SK-N-SH (cell line): ENCODE measurements at regions not wholly inside any gene's neighbourhood (a gene's known extent, or its start where the extent isn't known, plus 50 kb on each side); places are given as distances from the start of the nearest gene placed in this dataset.

ENCODE experiments used
- CTCF ChIA-PET: fragments of 300-600, 350-600 bp; formaldehyde crosslinking; extraction: SDS; loops from one replicate; lab custom pipeline; 2021; lab: Yijun Ruan, JAX
- POLR2A ChIA-PET: fragments of 350-600 bp; sonication (Branson Sonifier 250); formaldehyde crosslinking; extraction: SDS; loops from one replicate; lab custom pipeline; 2020; ENCODE audit warnings: antibody characterized with exemption, inconsistent platforms; lab: Yijun Ruan, JAX
- DNase-seq: peaks from one replicate; pipeline ENCODE4 v3.0.0; 2012
- H2AFZ ChIP-seq: fragments of 200-600 bp; sonication (generic); 2 replicates; pipeline ENCODE4 v1.8.1; 2016; ENCODE audit warnings: antibody characterized with exemption, mild to moderate bottlenecking, low read depth
- H3F3A ChIP-seq: fragments of 200-600 bp; sonication (generic); replicated peaks from 2 replicates; pipeline ENCODE3; 2016; ENCODE audit warnings: antibody characterized with exemption, mild to moderate bottlenecking; ENCODE audit not compliant: insufficient read depth
- H3K27ac ChIP-seq, 2 experiments: fragments of 200-500 bp in 1 of 2; fragments of 200-600 bp in 1 of 2; sonication (Bioruptor generic) in 1 of 2; sonication (generic), shearing (Covaris generic) in 1 of 2; 2 replicates each; pipeline versions ENCODE4 v1.5.1 to v1.6.1; 2014 to 2016; ENCODE audit warnings: low read depth in 2 of 2, inconsistent platforms in 1 of 2, low read length in 1 of 2, mild to moderate bottlenecking in 1 of 2, mixed read lengths in 1 of 2
- H3K27me3 ChIP-seq: fragments of 200-600 bp; sonication (generic), shearing (Covaris generic); 2 replicates; pipeline ENCODE4 v1.6.1; 2016; ENCODE audit warnings: mixed run types; ENCODE audit not compliant: insufficient read depth
- H3K36me3 ChIP-seq, 2 experiments: fragments of 200-500 bp in 1 of 2; fragments of 200-600 bp in 1 of 2; sonication (Bioruptor generic) in 1 of 2; sonication (generic) in 1 of 2; replicated peaks in 1 of 2; 2 replicates each; pipeline versions ENCODE3 to v1.5.1; 2014 to 2016; ENCODE audit warnings: low read length in 1 of 2, mild to moderate bottlenecking in 1 of 2; ENCODE audit not compliant: insufficient read depth in 2 of 2, control insufficient read depth in 1 of 2
- H3K4me1 ChIP-seq, 2 experiments: fragments of 200-500 bp in 1 of 2; fragments of 200-600 bp in 1 of 2; sonication (Bioruptor generic) in 1 of 2; sonication (generic), shearing (Covaris generic) in 1 of 2; 2 replicates each; pipeline versions ENCODE4 v1.5.1 to v1.6.1; 2014 to 2016; ENCODE audit warnings: low read depth in 1 of 2, low read length in 1 of 2, mixed run types in 1 of 2; ENCODE audit not compliant: insufficient read depth in 2 of 2, control insufficient read depth in 1 of 2
- H3K4me2 ChIP-seq: fragments of 200-600 bp; sonication (generic), shearing (Covaris generic); 2 replicates; pipeline ENCODE4 v1.6.1; 2017; ENCODE audit warnings: mixed run types
- H3K4me3 ChIP-seq, 2 experiments: fragments of 200-500 bp in 1 of 2; fragments of 200-600 bp in 1 of 2; sonication (Bioruptor generic) in 1 of 2; sonication (generic), shearing (Covaris generic) in 1 of 2; 2 replicates each; pipeline versions ENCODE4 v1.5.1 to v1.8.1; 2014 to 2016; ENCODE audit warnings: low read depth in 2 of 2, inconsistent platforms in 1 of 2, low read length in 1 of 2, mild to moderate bottlenecking in 1 of 2, mixed read lengths in 1 of 2, moderate library complexity in 1 of 2
- H3K79me2 ChIP-seq: fragments of 200-600 bp; sonication (generic); 2 replicates; pipeline ENCODE4 v1.8.1; 2017; ENCODE audit warnings: mild to moderate bottlenecking; ENCODE audit not compliant: insufficient read depth
- H3K9ac ChIP-seq: fragments of 200-600 bp; sonication (generic); 2 replicates; pipeline ENCODE4 v1.6.1; 2017; ENCODE audit warnings: mixed run types
- H3K9me2 ChIP-seq: fragments of 200-600 bp; sonication (generic); 2 replicates; pipeline ENCODE4 v1.6.1; 2017; ENCODE audit warnings: mixed run types
- H3K9me3 ChIP-seq: fragments of 200-600 bp; sonication (generic); 2 replicates; pipeline ENCODE4 v1.6.1; 2017; ENCODE audit warnings: mixed run types, mild to moderate bottlenecking, moderate library complexity
- H4K20me1 ChIP-seq: fragments of 200-600 bp; sonication (generic); 2 replicates; pipeline ENCODE4 v1.6.1; 2017; ENCODE audit warnings: mild to moderate bottlenecking, mixed run types; ENCODE audit not compliant: insufficient read depth
- ELF1 ChIP-seq: IDR thresholded peaks from 2 replicates; pipeline ENCODE4 v1.4.0; 2012
- EP300 ChIP-seq, 2 experiments: IDR thresholded peaks; 2 replicates each; pipeline versions ENCODE4 v1.4.0 to v1.6.1; 2012; ENCODE audit warnings: borderline replicate concordance in 1 of 2, low read depth in 1 of 2, low read length in 1 of 2
- FOSL2 ChIP-seq: IDR thresholded peaks from 2 replicates; pipeline ENCODE4 v1.4.0; 2012; ENCODE audit warnings: low read depth, mild to moderate bottlenecking, moderate library complexity, borderline replicate concordance
- FOXJ3 ChIP-seq: sonication (generic); formaldehyde crosslinking; IDR thresholded peaks from 2 replicates; pipeline ENCODE4 v1.5.1; 2020; ENCODE audit warnings: mild to moderate bottlenecking, missing genetic modification reagents
- GATA2 ChIP-seq: sonication (generic); formaldehyde crosslinking; IDR thresholded peaks from 2 replicates; pipeline ENCODE4 v1.5.0; 2020; ENCODE audit warnings: mild to moderate bottlenecking, missing genetic modification reagents
- JUND ChIP-seq: IDR thresholded peaks from 2 replicates; pipeline ENCODE4 v1.4.0; 2012
- NRF1 ChIP-seq: IDR thresholded peaks from 2 replicates; pipeline ENCODE4 v1.6.1; 2012; ENCODE audit warnings: low read depth, mild to moderate bottlenecking, low read length
- RCOR1 ChIP-seq: fragments of 150-350 bp; IDR thresholded peaks from 2 replicates; pipeline ENCODE4 v1.6.1; 2017; ENCODE audit warnings: antibody characterized with exemption, low read length
- RFX5 ChIP-seq: IDR thresholded peaks from 2 replicates; pipeline ENCODE4 v1.6.1; 2012; ENCODE audit warnings: mild to moderate bottlenecking, improper control_type of control experiment, low read length
- RXRA ChIP-seq: IDR thresholded peaks from 2 replicates; pipeline ENCODE4 v1.4.0; 2012; ENCODE audit warnings: low read depth, mild to moderate bottlenecking, borderline replicate concordance
- SIN3A ChIP-seq: IDR thresholded peaks from 2 replicates; pipeline ENCODE4 v1.6.1; 2012; ENCODE audit warnings: low read depth, mild to moderate bottlenecking, low read length, moderate library complexity, borderline replicate concordance
- SMC3 ChIP-seq: IDR thresholded peaks from 2 replicates; pipeline ENCODE4 v1.6.1; 2012; ENCODE audit warnings: low read depth, low read length, improper control_type of control experiment
- TAF1 ChIP-seq: IDR thresholded peaks from 2 replicates; pipeline ENCODE4 v1.6.1; 2012; ENCODE audit warnings: low read depth, mild to moderate bottlenecking, low read length, moderate library complexity, borderline replicate concordance
- TCF12 ChIP-seq: IDR thresholded peaks from 2 replicates; pipeline ENCODE4 v1.4.0; 2012
- WGBS: methylation state at CpG from one replicate; pipeline ENCODE4 v1.1.6; 2017; ENCODE audit warnings: low lambda C conversion rate; 5-methylcytosine and 5-hydroxymethylcytosine counted together
- TF ChIP-seq, protein P1 (sequence below): IDR thresholded peaks from 2 replicates; pipeline ENCODE4 v1.6.1; 2012; ENCODE audit warnings: mild to moderate bottlenecking, low read depth, low read length, moderate library complexity
- TF ChIP-seq, protein P2 (sequence below): IDR thresholded peaks from 2 replicates; pipeline ENCODE4 v1.4.0; 2012; ENCODE audit warnings: low read depth, borderline replicate concordance
- TF ChIP-seq, protein P3 (sequence below): fragments of 200-600 bp; sonication (generic); IDR thresholded peaks from 2 replicates; pipeline ENCODE4 v1.6.1; 2017; ENCODE audit warnings: antibody characterized with exemption, mild to moderate bottlenecking, moderate library complexity
- TF ChIP-seq, protein P4 (sequence below): IDR thresholded peaks from 2 replicates; pipeline ENCODE4; 2012

DNA sequence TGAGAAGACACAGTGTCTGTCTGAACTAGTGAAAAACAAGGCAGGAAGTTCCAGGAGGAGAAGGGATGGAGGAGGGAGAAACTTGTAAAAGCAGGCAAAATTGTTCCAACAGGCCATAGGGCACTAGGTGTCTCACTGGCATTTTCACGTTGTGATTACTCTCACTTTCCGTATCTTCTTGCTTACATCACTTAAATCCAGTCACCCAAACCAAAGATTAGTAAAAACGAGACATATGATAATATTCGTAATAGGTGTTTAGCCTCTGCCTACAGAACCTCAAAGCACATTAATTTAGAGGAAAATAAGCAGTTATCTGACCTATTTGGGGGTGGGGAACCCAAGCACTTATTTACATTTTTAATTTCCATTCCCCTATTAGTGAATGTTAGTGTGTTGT lies 78.3 kb downstream of the POU3F3 start:
- Histone ChIP-seq H3K9me2 (no peaks in the 10 kb centered on the region), H3K4me2 (no peak overlapping the region), H3K4me1 (no peaks in the 10 kb centered on the region), H2AFZ (no peak overlapping the region), H4K20me1 (no peaks in the 10 kb centered on the region), H3K9ac (no peak overlapping the region), H3F3A (no peaks in the 10 kb centered on the region), H3K27ac (no peak overlapping the region), H3K4me3 (no peak overlapping the region), H3K9me3 (no peaks in the 10 kb centered on the region), H3K36me3 (no peaks in the 10 kb centered on the region), H3K79me2 (no peaks in the 10 kb centered on the region), H3K27me3 (no peaks in the 10 kb centered on the region; the same call in 1 of the 2 replicates)
- DNase-seq, result no peak
- TF ChIP-seq RXRA (no peak), JUND (no peak), FOSL2 (no peak), EP300 (IDR thresholded peaks at IDR 0.05; ENCODE audit: borderline replicate concordance in 1 of 2, low read depth in 1 of 2, low read length in 1 of 2) (no peak), NRF1 (no peak), RCOR1 (no peak), SIN3A (no peak), TAF1 (no peak), ELF1 (no peak), TCF12 (no peak), FOXJ3 (CRISPR knock-in tag) (no peak), SMC3 (no peak), GATA2 (no peak), RFX5 (no peak)
- TF ChIP-seq, protein P1, sequence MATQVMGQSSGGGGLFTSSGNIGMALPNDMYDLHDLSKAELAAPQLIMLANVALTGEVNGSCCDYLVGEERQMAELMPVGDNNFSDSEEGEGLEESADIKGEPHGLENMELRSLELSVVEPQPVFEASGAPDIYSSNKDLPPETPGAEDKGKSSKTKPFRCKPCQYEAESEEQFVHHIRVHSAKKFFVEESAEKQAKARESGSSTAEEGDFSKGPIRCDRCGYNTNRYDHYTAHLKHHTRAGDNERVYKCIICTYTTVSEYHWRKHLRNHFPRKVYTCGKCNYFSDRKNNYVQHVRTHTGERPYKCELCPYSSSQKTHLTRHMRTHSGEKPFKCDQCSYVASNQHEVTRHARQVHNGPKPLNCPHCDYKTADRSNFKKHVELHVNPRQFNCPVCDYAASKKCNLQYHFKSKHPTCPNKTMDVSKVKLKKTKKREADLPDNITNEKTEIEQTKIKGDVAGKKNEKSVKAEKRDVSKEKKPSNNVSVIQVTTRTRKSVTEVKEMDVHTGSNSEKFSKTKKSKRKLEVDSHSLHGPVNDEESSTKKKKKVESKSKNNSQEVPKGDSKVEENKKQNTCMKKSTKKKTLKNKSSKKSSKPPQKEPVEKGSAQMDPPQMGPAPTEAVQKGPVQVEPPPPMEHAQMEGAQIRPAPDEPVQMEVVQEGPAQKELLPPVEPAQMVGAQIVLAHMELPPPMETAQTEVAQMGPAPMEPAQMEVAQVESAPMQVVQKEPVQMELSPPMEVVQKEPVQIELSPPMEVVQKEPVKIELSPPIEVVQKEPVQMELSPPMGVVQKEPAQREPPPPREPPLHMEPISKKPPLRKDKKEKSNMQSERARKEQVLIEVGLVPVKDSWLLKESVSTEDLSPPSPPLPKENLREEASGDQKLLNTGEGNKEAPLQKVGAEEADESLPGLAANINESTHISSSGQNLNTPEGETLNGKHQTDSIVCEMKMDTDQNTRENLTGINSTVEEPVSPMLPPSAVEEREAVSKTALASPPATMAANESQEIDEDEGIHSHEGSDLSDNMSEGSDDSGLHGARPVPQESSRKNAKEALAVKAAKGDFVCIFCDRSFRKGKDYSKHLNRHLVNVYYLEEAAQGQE, result no peak
- TF ChIP-seq, protein P2, sequence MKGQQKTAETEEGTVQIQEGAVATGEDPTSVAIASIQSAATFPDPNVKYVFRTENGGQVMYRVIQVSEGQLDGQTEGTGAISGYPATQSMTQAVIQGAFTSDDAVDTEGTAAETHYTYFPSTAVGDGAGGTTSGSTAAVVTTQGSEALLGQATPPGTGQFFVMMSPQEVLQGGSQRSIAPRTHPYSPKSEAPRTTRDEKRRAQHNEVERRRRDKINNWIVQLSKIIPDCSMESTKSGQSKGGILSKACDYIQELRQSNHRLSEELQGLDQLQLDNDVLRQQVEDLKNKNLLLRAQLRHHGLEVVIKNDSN, result no peak
- TF ChIP-seq, protein P3, sequence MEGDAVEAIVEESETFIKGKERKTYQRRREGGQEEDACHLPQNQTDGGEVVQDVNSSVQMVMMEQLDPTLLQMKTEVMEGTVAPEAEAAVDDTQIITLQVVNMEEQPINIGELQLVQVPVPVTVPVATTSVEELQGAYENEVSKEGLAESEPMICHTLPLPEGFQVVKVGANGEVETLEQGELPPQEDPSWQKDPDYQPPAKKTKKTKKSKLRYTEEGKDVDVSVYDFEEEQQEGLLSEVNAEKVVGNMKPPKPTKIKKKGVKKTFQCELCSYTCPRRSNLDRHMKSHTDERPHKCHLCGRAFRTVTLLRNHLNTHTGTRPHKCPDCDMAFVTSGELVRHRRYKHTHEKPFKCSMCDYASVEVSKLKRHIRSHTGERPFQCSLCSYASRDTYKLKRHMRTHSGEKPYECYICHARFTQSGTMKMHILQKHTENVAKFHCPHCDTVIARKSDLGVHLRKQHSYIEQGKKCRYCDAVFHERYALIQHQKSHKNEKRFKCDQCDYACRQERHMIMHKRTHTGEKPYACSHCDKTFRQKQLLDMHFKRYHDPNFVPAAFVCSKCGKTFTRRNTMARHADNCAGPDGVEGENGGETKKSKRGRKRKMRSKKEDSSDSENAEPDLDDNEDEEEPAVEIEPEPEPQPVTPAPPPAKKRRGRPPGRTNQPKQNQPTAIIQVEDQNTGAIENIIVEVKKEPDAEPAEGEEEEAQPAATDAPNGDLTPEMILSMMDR, result no peak
- TF ChIP-seq, protein P4, sequence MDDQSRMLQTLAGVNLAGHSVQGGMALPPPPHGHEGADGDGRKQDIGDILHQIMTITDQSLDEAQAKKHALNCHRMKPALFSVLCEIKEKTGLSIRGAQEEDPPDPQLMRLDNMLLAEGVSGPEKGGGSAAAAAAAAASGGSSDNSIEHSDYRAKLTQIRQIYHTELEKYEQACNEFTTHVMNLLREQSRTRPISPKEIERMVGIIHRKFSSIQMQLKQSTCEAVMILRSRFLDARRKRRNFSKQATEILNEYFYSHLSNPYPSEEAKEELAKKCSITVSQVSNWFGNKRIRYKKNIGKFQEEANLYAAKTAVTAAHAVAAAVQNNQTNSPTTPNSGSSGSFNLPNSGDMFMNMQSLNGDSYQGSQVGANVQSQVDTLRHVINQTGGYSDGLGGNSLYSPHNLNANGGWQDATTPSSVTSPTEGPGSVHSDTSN, result no peak
- 13% methylated on average over 4 of the region's 4 CpGs for WGBS
- ChIA-PET CTCF (no interaction called here), POLR2A (no interaction called here)
